HG03575 (cell line): ENCODE measurements at regions not wholly inside any gene's neighbourhood (a gene's known extent, or its start where the extent isn't known, plus 50 kb on each side); places are given as distances from the start of the nearest gene placed in this dataset.

Source experiments
- ATAC-seq: cut with Tn5 transposase; IDR thresholded peaks from one replicate; pipeline ENCODE4 v1.9.1; 2021; ENCODE audit not compliant: unreplicated experiment, insufficient number of reproducible peaks, low FRiP score; ENCODE audit errors: extremely low read depth

DNA sequence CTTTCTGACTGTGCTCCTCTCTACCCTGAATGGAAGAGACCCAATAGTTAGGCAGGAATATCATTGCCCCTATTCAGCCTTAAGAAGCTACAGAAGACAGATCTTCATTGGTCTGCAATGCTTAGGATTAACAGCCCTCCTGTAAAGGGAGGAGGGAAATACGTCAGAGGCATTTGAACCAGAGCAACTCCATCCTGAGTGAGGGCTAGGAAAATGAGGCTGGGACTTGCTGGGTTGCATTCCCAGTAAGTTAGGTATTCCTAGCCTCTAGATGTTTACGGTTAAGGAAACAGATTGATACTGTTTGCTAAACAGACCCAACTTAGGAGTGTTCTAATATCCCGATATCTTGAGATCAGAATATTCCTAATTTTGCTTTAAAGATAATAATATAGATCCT is 63.5 kb downstream of the PCDH18 start:
- ATAC-seq: no peak

DNA sequence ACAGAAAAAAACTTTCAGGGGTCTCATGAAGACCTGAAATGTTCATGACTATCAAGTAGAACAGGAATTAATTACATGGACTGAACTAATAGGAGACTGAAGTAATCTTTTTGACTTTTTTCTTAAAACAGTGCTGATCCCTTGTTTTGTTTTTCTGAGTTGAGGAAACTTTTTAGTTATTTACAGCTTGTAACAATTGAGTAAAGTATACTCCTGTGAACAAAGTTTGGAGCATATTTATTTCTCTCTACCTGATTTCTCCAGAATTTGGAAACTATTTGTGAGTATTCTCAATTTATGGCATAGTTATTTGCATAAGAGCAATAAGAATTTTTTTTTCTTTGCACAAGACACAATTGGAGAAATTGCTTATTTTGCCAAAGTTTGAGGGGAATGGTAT is 64.8 kb downstream of the PCDH18 start:
- ATAC-seq: no peak

DNA sequence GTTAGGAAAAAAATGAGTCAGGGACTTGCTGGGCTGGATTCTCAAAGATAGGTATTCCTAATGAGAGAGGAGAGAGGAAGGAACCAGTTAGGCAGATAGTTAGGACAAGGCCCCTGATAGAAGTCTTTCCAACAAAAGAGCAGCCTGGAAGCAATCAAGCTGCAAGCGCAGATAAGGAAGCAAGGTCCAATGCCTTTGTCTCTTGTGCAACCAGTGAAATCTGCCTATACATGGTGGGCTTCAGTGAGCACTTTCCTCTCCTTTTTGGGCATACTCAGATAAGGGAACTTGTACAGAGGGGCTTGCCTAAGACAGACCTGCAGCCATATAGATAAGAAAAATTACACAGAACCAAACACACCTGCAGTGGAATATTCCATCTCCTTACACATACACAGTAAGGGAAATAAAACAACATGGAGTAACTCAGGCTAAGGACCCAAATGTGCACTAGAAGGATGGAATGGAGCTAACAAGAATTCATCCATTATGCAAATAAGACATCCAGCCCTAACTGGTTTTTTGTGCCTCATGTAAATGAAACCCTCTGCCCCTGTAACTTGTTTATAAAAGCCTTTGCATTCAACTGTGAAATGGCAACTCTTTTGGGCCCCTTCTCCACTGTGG is 68.8 kb downstream of the PCDH18 start:
- ATAC-seq: no peak

DNA sequence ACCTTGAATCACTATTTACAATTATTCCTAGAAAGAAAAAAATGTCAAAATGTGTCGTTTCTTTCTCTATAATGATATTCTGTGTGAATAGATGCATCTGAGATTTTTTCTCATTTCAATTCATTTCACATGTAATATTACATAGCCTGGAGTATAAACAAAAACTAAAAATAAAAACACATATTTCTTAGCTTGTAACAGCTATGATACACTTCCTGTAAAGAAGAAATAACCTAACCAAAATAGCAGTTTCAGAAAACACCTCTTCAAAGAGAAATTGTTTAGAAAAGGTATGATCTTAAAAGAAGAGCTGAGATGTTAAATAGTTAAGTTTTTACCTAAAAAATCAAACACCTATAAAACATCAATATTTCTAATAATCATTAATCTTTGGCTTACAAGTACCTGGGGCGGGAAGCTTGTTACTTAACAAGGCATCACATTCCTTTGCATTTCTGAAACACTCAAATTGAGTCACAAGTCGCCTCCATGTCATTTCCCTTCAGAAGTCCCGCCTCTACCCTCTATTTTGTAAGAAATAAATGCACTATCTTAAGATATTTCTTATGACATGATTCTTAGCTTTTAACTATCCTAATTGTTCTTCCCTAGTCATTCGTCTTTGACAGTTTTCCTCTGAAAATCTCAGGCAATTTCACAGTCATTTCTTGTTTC is 76.5 kb downstream of the PCDH18 start:
- no peak for ATAC-seq

DNA sequence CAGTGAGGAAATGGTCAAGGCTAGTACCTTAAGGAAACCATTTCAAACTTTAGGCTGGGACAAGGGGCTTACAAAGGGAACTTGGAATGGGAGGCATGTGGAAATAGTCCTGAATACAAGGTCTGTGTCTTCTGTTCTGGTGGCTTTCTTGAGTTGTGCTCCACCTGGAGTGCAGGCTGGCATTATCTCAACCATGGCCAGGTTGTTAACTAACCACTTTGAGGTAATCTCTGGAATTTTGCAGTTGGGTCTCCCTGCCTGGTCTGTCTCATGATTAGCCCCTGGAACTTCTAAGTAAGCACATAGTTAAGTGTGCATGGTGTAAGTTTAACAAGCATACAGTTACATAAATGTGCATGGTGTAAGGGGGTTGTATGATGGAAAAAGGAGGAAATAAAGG is 77.5 kb downstream of the PCDH18 start:
- ATAC-seq: no peak

DNA sequence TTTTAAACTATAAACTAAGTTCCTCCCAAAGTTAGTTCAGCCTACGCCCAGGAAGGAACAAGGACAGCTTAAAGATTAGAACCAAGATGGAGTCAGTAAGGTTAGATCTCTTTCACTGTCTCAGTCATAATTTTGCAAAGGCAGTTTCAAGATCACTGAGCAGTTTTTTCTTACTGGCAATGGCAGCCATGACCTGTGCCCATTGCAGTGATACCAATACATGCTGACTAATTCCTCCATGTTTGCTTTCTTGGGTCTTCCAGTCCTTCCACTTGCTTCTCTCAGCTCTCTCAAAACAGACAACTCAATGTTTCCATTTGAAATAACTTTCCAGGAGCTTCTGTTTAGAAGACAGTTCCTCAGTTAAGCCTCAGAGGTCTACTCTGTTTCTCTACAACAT is 79.5 kb downstream of the PCDH18 start:
- no peak for ATAC-seq

DNA sequence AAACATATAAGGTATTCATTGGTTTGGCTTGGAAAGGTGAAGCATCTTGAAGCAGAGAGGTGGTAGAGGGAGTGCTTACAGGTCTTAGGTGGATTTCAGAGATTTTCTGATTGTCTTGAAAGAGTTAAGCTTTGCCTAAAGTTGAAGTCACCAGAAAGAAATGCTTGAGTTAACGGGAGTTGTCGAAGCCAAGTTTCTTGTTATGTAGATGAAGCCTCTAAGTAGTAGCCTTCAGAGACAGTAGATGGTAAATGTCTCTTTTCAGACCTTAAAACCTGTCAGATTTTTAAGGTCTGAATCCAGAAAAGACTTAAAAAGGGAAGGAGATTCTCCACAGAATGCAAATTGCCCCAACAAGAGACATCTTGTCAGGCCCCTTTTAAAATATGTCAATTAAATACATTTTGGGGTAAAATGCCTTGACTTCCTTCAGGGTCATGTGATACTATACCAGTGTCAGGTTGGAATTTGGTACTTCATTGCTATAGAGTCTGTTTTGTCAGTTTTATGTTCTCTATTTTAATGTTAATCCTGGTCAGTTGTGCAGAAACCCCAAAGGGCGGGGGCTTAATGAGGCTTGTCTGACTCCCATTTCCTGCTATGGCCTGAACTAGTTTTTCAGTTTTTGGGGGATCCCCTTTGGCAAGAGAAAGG is 81.0 kb downstream of the PCDH18 start:
- ATAC-seq: no peak

DNA sequence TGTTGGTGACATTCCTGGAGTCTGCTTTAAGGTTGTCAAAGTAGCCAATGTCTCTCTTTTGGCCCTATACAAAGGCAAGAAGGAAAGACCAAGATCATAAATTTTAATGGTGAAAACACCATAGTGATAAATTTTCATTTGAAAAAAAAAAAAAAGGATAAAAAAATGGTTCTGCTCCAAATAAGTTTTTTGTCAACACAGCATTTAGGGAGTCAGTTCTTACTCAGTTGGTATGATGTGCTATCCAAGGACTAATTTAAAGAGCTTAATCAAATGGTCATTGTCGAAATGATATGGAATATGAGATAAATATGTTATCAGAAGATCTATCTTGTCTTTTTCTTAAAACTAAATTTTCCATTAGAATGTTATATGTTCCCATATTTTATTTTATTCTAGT is 83.9 kb downstream of the PCDH18 start:
- no peak for ATAC-seq

DNA sequence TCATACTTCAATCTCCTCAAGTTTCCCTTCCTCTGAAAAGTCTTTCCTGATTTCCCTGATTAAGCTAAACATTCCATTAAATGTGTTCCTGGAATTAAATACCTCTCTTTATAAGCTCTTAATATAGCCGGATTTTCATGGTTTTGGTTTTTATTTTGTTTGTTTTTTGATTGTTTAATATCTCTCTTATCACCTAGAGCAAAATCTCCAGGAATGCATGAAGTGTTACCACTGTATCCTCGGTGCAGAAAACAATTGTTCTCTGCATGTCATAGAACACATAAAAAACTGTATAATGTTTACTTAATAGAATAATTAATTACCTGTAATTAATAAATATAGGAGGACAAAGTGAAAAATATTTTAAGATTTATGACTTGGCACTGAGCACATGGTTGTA is 86.2 kb downstream of the PCDH18 start:
- ATAC-seq: no peak

DNA sequence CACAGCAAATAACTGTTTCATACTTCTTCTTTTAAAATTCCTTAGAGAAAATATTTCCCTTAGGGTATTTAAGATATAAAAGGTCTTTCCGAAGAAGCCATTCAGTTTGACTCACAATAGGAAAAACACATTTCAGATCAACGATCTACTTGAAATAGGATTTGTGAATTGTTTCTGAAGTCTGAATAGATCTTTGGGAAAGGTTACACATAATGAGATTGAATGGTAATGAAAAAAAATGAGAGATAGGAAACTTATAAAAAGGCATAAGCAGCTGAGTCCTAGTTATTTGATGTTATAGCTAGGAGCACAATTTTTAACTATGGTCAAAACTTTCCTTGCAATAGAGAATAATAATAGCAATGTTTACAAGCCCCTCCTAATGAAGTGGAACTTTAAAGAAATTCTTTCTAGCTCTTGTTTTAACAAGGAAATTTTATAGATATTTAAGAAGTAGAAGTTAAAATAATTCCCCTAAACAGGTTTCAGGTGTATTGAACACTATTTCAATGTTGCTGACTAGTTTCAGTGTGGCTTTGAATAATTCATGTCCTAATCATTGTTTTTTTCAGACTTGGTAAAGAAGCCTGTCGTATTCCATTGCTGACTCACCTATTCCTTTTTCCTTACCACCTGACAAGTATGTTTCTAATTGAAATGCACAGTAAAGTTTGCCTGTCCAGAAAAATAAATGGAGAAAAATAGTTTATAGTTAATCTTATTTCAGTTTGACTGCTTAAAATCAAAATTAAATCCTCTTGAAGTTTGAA is 89.1 kb downstream of the PCDH18 start:
- no peak for ATAC-seq

DNA sequence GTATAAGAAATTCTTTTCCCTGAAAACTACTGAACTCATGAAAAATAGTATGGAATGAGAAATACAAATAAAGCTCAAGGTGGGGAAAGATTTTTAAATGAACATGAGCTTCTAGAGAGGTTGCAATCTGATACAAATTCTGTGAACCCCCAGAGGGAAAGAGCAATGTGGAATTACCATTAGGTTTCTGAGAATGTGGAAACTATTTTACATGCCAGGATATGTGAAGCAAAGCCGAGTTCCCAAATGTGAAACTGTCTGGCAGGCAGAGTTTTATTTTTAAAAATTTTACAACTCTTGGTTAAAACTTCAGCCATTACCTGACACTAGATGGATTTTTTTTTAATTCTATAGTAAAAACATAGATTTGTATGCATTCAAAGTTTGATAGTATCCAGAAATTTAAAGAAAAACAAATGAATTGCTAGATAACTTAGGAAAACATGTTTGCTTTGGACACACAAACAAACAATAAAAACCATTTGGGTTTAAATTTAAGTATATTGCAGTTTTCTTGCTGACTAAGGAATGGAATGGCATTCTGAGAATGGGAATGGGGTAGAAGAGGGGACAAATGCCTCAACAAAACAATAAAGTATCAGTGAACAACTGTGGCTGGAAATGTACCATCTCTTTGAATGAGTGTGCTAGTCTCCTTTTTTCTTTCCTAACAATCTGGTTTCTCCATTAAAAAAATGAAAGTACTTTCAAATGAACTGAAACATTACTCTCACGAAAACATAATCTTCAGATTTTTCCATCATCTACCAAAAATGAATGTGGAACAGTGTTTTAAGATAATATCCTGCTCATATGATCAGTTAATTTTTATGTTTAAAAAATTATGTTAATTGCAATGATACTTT is 99.6 kb downstream of the PCDH18 start:
- ATAC-seq: no peak

DNA sequence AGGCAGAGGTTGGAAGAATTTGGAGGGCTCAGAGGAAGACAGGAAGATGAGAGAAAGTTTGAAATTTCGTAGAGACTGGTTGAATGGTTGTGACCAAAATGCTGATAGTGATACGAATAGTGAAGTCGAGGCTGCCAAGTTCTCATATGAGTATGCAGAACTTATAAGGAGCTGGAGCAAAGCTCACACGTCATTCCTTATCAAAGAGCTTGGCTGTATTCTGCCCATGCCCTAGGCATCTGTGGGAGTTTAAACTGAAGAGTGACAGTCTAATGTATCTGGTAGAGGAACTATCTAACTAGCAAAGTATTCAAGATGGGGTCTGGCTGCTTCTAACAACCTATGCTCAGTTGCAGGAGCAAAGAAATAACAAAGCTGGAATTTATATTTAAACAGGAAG is 102.1 kb downstream of the PCDH18 start:
- no peak for ATAC-seq

DNA sequence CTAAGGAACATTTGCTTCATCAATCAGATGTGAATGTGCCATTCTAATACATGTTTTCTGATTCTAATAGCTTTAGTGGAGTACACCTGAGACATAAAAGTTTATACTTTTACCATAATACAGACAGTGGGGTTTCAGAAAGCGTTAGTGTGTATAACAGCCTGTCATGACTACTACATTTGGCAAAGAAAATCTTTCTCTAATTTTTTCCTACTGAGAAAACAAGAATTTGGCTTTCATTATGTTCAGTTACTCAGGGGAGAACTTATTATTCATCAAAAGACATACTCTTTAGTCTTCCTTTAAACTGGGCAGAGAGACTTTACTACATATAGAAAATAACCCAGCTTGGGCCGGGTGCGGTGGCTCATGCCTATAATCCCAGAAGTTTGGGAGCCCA is 104.9 kb downstream of the PCDH18 start:
- no peak for ATAC-seq

DNA sequence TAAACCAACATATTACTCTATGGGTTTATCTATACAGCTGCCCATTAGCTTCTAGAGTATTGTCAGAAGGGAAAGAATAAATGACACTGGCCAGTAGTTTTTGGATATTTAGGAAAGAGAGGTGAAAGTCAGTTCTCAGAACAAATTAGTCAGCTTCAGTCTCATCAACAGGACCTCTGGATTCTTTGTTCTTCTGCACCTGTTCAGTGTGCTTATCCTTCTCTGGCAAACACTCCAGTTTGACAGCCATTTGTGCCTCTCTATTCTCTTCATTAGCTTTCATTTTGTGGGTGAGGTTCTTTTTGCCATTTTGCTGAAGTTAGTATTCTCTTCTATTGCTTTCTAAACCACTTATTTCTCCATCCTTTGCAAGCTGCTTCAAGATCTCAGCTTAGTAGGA is 107.0 kb downstream of the PCDH18 start:
- no peak for ATAC-seq

DNA sequence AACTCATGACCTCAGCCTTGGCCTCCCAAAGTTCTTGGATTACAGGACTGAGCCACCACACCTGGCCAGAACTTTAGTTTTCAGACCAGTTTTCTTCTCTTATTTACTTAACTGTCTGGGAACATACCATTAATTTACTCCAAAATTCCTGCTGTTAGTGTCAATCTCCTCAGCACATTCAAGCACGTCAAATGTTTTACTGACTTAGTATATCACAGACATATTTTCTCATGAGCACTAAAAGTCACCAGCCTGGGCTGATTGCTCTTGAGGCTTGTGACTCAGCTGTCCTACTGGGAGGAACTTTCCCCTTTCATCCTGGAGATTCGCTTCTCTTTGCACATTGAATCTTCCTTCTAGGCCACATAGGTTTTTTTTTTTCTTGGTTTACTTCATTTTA is 109.6 kb downstream of the PCDH18 start:
- no peak for ATAC-seq

DNA sequence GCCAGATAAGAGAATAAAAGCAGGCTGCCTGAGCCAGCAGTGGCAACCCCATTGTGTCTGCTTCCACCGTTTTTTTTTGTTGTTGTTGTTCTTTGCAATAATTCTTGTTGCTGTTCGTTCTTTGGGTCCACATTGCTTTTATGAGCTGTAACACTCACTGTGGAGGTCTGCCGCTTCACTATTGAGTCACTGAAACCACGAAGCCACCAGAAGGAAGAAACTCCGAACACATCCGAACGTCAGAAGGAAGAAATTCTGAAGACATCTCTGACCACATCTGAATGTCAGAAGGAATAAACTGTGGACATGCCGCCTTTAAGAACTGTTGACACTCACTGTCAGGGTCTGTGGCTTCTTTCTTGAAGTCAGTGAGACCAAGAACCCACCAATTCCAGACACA is 110.5 kb downstream of the PCDH18 start:
- no peak for ATAC-seq

DNA sequence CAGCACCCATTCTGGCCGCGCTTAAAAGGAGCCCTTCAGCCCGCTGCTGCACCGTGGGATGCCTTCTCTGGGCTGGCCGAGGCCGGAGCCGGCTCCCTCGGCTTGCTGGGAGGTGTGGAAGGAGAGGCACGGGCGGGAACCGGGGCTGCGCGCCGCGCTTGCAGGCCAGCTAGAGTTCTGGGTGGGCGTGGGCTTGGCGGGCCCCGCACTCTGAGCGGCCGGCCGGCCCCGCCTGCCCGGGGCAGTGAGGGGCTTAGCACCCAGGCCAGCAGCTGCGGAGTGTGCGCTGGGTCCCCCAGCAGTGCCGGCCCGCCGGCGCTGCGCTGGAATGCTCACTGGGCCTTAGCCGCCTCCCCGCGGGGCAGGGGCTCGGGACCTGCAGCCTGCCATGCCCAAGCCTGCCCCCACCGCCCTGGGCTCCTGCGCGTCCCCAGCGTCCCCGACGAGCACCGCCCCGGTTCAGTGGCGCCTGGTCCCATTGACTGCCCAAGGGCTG is 111.3 kb downstream of the PCDH18 start:
- ATAC-seq: no peak

DNA sequence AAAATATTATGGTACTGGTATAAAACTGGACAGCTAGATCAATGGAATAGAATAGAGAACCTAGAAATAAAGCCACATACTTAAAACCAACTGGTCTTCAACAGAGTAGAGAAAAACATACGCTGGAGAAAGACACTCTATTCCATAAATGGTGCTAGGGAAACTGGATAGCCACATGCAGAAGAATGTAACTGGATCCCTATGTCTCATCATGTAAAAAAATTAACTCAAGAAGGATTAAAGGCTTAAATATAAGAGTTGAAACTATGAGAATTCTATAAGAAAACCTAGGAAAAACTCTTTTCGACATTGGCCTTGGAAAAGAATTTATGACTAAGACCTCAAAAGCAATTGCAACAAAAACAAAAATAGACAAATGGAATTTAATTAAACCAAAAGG is 114.6 kb downstream of the PCDH18 start:
- ATAC-seq: no peak

DNA sequence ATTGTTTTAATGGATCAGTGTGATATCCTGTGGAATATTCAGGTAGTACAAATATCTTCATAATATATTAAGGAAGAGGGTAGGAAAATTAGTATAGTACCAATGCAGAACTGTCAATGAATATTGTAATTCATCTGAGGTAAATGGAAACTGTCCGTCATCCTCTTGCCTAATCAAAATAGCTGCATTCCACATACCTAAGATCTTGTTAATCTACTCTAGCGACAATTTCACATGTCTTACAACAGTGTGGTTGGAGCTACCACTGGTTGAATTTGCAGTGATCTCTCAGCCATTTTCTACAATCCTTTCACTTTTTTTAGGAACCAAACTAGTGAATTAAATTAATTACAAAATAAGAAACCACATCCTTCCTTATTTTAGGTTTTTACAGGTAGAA is 117.5 kb downstream of the PCDH18 start:
- no peak for ATAC-seq
